HG03280 (cell line): ENCODE measurements at regions not wholly inside any gene's neighbourhood (a gene's known extent, or its start where the extent isn't known, plus 50 kb on each side); places are given as distances from the start of the nearest gene placed in this dataset.

Experiments
- ATAC-seq: cut with Tn5 transposase; IDR thresholded peaks from one replicate; pipeline ENCODE4 v1.9.1; 2021; ENCODE audit warnings: mild to moderate bottlenecking, moderate library complexity; ENCODE audit not compliant: unreplicated experiment

DNA sequence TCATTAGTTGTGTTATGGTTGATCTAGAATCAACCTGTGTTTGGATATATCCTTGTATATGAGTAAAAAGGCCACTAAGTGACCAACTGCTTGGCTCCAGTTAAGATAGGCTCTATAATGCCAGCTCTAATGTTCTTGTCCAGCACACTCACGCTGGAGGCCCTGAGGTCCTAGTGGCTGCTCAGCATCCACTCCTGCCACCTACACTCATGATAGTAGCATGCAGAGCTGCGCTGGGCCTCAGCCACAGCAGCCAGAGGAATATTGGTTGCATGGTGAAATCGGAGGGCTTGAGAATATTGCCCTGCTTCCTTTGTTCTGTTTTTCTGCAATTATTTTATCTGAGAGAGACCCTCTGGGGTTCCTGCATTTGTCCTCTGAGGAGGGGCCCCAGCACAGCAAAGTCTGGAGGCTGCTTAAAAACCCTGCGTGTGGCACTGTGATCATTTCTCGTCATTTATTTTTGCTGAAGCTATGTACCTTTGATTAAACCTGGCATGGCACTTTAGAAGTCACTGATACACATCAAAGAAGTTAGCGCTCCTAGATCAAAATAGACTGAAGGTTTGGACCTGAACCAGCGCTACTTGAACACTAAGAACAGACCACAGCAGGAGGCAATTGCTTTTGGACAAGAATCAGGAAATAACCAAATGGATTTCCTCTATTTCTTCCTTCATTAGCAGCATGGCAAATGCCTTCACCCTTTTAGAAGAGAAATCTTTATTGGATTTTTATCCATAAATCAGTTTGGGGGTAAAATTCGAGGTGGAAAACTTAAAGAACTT, 398.4 kb upstream of the ID4 start:
- no peak for ATAC-seq

DNA sequence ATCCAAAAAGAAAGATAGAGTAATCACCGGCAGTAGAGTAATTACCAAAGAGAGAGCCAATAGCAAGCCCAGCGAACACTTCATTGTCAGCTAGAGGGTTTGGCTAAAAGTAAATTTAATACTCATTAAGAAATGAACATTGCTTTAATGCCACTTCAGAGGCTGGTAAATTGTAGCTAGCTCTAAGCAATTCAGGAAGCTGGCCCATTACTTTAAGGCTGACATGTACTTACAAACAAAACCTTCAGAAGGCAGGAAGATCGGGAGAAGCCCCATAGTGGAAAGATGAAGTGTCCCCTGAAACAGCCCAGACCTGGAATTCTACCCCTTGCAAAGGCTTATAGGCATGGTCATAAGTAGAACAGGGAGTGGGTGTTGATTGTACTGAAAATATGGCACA, 396.6 kb upstream of the ID4 start:
- ATAC-seq, result no peak

DNA sequence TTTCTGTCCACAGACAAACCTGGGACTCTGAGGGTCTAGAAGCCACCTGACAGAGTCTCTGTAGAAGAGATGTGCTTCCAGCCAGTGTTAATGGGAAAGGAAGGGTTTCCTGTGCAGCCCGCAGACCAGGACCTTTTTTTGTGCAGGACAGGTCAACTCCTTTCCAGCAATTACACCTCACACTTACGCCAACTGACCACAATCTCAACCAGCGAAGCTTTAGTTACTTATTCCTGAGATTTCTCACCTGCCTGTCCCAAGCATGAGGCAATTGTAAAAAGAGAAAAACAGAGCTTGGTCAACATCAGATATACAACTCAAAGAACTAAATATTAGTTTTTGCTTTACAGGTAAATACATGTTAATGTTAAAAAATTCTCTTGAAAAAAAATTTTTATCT, 393.8 kb upstream of the ID4 start:
- no peak for ATAC-seq

DNA sequence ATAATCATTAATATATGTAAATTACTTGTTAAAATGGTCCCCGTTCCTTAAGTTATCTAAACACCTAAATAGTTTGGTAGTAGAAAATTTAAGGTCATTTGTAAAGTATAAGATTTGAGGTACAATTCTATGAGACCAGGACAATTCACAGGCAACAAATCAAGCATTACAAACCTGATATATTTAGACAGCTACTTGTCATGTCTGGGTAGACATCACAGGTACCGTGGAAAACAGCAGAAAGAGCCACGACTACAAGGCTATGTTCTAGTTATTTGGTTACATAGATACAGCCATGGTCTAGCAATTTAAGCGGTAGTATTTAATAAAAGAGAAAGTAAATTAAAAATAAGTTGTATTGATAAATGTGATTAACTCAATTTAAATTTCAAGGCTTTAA, 393.1 kb upstream of the ID4 start:
- no peak for ATAC-seq

GRCh38 chr6:19444481-19444880, 392.7 kb upstream of the ID4 start:
- ATAC-seq, result no peak

- no peak for ATAC-seq
These were observed 390.6 kb upstream of the ID4 start for GRCh38 chr6:19446570-19446969.

DNA sequence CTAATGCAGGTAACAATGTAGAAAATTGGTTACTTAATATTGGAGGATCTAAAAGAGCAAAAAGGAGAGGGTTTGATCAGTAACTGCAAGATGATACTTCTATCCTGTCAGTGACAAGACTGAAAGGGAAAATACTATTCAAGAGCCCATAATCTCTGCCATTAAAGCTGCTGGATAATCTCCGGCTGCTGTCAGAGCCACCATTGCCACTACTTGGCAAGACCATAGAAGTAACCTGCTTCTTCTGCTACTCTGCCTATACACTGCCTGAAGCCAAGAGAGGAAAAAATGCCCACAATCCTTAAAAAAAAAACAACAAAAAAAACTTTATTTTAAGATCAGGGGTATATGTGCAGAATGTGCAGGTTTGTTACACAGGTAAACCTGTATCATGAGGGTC, 386.5 kb upstream of the ID4 start:
- no peak for ATAC-seq

DNA sequence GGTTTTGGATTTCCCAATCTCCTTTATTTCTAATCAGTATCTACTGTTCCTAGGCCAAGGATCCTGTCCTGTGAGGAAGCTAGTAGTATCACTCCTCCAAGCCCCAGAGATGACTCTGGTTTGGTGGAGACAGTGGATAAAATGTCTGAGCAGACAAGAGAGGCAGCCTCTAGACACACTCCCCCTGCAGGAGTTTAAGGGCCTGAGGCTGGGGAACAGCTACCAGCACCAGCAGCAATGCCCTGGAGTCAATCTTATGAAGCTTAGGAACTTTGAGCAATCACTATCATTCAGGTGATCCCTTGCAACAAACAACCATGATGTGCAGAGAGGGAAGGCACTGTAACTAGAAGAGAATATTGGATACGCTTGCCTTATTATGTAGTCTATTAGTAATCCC, 384.7 kb upstream of the ID4 start:
- no peak for ATAC-seq

DNA sequence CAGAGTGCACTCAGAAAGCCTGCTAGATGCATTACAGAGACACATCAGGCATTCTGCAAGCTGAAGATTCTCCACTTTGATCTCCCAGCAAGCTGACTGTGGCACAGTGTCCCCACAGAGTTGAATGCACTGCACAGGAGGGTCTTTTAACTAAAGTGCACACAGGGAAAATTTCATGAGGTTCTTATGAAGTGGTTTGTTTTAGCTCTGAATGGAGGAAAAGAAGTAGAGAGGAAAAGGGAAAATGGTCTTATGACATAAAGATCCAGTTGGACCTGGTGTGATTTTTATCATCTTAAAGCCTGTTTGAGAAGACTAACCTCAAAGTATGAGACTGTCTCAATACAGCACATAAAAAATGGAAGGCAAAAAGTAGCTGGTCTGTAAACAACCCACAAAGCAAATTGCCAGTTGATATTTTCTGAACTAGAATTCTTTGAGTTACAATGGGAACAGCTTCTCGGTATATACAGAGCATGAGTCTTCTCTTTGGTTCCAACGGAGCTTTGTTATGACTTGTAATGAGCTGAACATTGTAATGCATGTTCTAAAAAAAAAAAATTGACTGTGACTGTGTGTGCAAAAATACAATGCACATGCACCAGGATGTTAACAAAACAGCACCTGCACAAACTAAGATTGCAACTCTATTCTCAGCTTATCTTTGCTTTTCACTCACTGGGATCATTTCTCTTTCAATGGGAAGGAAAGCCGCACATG, 383.0 kb upstream of the ID4 start:
- no peak for ATAC-seq

DNA sequence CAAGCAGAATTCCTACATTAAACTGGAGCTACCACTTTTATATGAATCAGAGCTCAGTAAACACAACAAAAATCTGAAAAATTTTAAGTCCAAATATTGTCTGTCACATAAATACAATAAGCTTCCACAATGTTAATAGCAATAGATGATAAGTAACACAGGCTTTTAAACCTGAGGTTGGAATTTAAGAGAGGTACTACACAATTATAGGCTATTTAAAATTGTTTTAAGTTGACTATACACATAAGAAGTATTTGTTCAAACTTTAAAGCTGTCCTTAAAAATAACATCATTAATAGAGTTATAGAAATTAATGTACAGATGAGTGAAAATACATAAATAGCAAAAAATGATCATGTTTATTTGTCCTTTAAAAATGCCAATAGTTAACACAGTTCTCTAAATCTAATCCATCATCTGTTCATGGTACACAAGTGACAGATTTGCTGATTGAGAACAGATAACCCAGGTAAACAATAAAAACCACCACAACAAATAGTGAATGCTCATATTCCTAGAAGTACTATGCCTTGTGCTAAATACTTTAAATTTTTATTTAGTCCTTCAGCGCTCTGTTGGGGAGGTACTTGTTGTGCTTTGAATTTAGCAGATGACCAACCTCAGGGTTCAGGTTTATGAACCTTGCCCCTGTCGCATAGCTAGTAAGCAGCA, 382.3 kb upstream of the ID4 start:
- no peak for ATAC-seq

DNA sequence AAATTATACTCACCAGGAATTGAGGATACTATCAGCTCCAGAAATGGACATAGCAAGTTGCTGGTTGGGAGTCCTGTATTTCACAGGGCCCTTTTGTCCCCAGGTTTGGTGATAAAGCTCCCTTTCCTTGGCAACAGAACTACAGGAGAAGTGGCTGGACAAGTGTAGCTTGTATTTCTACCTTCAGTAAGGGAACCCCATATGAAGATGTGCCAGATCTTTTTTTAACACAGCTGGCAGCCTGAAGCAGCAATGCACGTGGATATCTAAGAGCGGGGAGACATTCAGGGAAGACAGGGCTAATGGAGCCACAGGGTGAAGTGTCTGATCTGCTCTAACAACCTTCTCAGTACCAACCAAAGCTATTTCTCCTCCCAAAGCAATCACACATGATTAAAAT, 373.9 kb upstream of the ID4 start:
- ATAC-seq, result no peak

GRCh38 chr6:19463925-19464324, 373.2 kb upstream of the ID4 start:
- ATAC-seq, result no peak

DNA sequence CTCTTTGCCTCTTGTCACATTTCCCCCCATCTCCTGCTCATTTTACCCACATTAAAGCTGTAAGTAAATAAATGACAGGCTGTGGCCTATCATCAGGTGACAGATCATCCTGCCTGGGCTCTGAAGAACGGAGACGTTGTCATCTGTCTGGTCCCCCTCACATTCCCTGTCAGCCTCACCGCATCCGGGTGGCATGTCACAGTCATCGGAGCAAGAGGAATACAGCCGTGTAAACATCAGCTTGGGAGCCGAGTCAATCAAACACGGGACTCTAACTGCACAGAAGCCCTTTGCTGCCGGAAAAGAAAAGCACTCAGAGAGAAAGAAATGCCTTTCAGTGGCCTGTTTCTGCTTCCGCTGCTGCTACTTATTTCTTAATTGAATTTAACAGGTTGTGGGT, 371.9 kb upstream of the ID4 start:
- ATAC-seq, result no peak

DNA sequence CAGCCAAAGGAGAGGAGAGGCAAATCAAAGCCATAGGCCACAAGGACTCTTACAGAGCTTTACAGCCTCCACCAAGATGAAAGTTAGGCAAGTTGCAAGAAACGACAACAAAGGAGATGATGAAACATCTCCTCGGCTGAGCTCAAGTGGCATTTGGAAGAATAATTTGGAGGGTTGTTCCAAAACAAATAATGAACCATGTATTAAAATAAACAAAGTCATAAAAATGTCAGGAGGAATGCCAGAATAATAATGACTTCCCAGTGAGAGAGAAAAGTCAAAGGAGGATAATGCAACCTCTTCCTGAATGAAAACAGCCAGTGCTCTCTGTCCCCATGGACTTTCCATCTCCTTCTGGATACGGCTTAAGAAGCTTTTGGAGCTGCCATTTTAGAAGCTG, 371.4 kb upstream of the ID4 start:
- ATAC-seq, result no peak

DNA sequence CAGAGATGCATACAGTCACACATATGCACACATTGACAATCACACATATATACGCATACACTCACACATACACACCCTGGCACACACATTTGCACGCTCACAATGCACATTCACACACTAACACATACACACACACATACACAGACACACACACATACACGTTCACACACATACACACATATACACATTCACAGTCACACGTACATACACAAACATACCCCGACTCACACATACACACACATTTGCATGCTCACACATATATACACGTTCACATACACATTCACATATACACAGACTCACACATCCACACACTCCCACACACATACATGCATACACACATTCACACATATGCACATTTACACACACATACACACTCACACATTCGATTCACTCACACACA, 366.8 kb upstream of the ID4 start:
- ATAC-seq, result no peak

DNA sequence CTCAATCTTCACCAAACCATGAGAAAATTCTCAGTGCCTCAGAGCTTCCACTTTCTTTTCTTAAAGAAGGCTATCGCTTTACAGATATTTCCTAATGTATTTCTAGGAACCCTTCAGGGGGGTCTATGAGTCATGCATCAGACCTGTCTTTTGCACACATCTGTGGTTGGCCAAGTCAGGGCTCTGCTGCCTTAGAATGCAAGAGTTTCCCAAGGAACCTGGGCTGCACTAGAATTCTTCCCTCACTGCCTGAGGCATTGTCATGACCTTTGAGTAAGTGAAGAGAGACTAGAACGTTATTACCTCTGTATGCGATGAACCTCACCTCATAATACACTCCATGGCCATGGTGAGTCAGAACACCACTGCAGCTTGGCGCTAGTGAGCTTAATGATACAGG, 365.0 kb upstream of the ID4 start:
- no peak for ATAC-seq

DNA sequence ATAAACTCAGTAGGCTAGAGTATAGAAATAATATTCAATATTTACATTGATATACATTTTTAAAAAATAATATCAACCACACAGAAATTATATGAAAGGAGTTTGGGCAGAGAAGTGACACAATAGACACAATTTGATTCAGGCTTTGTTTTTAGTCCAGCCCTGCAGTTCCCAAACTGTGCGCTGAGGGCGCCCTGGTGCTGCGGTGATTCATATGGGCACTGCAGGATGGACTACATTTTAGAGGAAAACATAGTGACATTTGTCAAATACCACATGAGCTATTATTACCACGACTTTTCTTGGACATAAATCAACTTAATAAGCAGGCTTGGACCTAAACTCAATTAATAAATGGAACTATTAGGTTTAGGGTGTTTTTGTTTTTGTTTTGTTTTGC, 364.3 kb upstream of the ID4 start:
- no peak for ATAC-seq

DNA sequence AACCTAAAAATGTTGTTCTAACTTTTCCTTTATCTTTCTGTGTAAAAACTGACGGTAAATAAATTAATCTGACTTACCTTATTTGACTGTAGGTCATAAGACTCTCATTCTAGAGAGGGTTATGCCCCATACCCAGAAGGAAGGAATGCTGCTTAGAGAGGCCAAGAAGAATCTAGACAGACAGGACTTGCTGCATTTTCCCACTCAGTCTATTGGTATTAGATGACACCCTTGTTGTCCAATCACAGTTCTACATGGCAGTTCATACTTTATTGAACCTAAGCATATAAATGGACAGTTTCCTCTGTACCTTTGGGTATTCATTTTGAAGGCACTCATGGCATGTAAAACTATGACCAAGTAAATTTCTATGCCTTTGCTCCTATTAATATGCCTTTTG, 359.6 kb upstream of the ID4 start:
- ATAC-seq, result no peak

DNA sequence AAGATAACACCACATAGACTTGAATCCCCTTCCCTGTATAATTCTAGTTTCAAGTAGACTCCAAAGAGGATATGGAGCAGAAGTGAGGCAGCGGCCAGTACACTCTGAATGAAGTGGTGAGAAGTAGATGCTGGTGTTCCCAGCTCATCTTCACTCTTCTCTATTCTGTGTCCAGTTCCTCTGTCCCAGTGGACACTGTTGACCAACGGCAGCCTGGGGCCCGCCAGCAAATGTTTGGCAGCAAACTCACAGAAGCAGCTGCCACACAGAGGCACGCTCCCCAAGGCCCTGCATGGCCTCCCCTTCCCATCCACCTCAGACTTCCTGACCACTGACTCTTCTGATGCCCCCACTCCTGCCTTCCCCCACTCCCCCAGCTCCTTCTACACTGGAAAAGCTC, 358.9 kb upstream of the ID4 start:
- ATAC-seq, result no peak

GRCh38 chr6:19478992-19479391, 358.2 kb upstream of the ID4 start:
- ATAC-seq, result no peak

GRCh38 chr6:19479551-19479950, 357.6 kb upstream of the ID4 start:
- ATAC-seq, result no peak
